KMS-11 (cell line): ENCODE measurements at regions not wholly inside any gene's neighbourhood (a gene's known extent, or its start where the extent isn't known, plus 50 kb on each side); places are given as distances from the start of the nearest gene placed in this dataset.

Experiments
- H2AFZ ChIP-seq: fragments of 200-600 bp; sonication (generic); 2 replicates; pipeline ENCODE4 v1.6.1; 2016; ENCODE audit warnings: antibody characterized with exemption, mixed run types, low read depth
- H3K27ac ChIP-seq: fragments of 200-600 bp; sonication (generic); 2 replicates; pipeline ENCODE4 v1.6.1; 2016; ENCODE audit warnings: mild to moderate bottlenecking, mixed run types
- H3K27me3 ChIP-seq: fragments of 200-600 bp; sonication (generic); 2 replicates; pipeline ENCODE4 v1.6.1; 2017; ENCODE audit warnings: mild to moderate bottlenecking, low read depth, mixed run types, moderate library complexity; ENCODE audit not compliant: insufficient read depth
- H3K36me3 ChIP-seq: fragments of 200-600 bp; sonication (generic); 2 replicates; pipeline ENCODE4 v1.6.1; 2017; ENCODE audit warnings: mild to moderate bottlenecking, mixed run types; ENCODE audit not compliant: insufficient read depth
- H3K4me1 ChIP-seq: fragments of 200-600 bp; sonication (generic); 2 replicates; pipeline ENCODE4 v1.6.1; 2016; ENCODE audit warnings: mild to moderate bottlenecking, low read depth, mixed run types; ENCODE audit not compliant: poor library complexity, severe bottlenecking
- H3K4me2 ChIP-seq: fragments of 200-600 bp; sonication (generic); 2 replicates; pipeline ENCODE4 v1.7.0; 2016; ENCODE audit warnings: mild to moderate bottlenecking, mixed run types
- H3K4me3 ChIP-seq: fragments of 200-600 bp; sonication (generic); IDR thresholded peaks from 2 replicates; pipeline ENCODE4 v1.6.1; 2017; ENCODE audit warnings: low read depth, low read length, mixed read lengths; ENCODE audit not compliant: insufficient read depth
- H3K79me2 ChIP-seq: fragments of 200-600 bp; sonication (generic); 2 replicates; pipeline ENCODE4 v1.6.1; 2016; ENCODE audit warnings: low read depth, mixed run types; ENCODE audit not compliant: insufficient read depth
- H3K9ac ChIP-seq: fragments of 200-600 bp; sonication (generic); 2 replicates; pipeline ENCODE4 v1.6.1; 2016; ENCODE audit warnings: mild to moderate bottlenecking, mixed run types
- H4K20me1 ChIP-seq: fragments of 200-600 bp; sonication (generic); 2 replicates; pipeline ENCODE4 v1.6.1; 2016; ENCODE audit warnings: mild to moderate bottlenecking, mixed run types; ENCODE audit not compliant: insufficient read depth
- TF ChIP-seq, protein P1 (sequence below): fragments of 200-600 bp; sonication (generic); conservative IDR thresholded peaks from 2 replicates; pipeline ENCODE4 v1.6.1; 2017; ENCODE audit warnings: low read depth, mild to moderate bottlenecking, antibody characterized with exemption, low read length, moderate library complexity, mixed read lengths

- Histone ChIP-seq H3K4me3 (no peak overlapping the region), H2AFZ (no peak overlapping the region), H3K79me2 (no peaks in the 10 kb centered on the region), H3K4me2 (no peak overlapping the region), H3K27ac (no peak overlapping the region), H3K4me1 (no peaks in the 10 kb centered on the region), H3K27me3 (no peaks in the 10 kb centered on the region), H3K9ac (no peak overlapping the region), H3K36me3 (no peaks in the 10 kb centered on the region), H4K20me1 (no peaks in the 10 kb centered on the region)
- TF ChIP-seq, protein P1, sequence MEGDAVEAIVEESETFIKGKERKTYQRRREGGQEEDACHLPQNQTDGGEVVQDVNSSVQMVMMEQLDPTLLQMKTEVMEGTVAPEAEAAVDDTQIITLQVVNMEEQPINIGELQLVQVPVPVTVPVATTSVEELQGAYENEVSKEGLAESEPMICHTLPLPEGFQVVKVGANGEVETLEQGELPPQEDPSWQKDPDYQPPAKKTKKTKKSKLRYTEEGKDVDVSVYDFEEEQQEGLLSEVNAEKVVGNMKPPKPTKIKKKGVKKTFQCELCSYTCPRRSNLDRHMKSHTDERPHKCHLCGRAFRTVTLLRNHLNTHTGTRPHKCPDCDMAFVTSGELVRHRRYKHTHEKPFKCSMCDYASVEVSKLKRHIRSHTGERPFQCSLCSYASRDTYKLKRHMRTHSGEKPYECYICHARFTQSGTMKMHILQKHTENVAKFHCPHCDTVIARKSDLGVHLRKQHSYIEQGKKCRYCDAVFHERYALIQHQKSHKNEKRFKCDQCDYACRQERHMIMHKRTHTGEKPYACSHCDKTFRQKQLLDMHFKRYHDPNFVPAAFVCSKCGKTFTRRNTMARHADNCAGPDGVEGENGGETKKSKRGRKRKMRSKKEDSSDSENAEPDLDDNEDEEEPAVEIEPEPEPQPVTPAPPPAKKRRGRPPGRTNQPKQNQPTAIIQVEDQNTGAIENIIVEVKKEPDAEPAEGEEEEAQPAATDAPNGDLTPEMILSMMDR: no peak
Observed at GRCh38 chr6:82419132-82419581, 55.5 kb downstream of the TPBG start.

- no peak overlapping the region for H3K9ac ChIP-seq
- no peak overlapping the region for H3K4me2 ChIP-seq
- TF ChIP-seq, protein P1: no peak
- no peaks in the 10 kb centered on the region for H4K20me1 ChIP-seq
- H3K36me3 ChIP-seq: no peaks in the 10 kb centered on the region
- no peak overlapping the region for H3K4me3 ChIP-seq
- no peak overlapping the region for H2AFZ ChIP-seq
- no peaks in the 10 kb centered on the region for H3K27me3 ChIP-seq
- H3K79me2 ChIP-seq: no peaks in the 10 kb centered on the region
- H3K4me1 ChIP-seq: no peaks in the 10 kb centered on the region
- no peak overlapping the region for H3K27ac ChIP-seq
Observed at GRCh38 chr6:82419859-82420258, 56.2 kb downstream of the TPBG start.

- no peaks in the 10 kb centered on the region for H3K79me2 ChIP-seq
- no peak overlapping the region for H3K9ac ChIP-seq
Observed at GRCh38 chr6:82430611-82431010, 67.0 kb downstream of the TPBG start.

DNA sequence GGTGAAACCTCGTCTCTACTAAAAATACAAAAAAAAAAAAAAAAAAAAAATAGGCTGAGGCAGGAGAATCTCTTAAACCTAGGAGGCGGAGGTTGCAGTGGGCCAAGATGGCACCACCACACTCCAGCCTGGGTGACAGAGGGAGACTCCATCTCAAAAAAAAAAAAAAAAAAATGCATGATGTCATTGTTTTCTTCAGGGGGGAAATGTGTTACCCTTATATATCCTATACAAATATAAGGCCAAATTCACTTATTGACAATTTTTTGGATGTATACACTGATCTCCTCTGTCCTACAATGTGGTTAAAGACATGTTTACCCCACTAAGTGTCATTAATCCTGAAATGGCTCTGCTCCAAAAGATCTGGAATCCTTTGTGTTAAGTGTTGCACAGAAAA is 73.1 kb downstream of the TPBG start:
- Histone ChIP-seq H3K9ac (no peak overlapping the region), H3K4me2 (no peak overlapping the region)
- TF ChIP-seq, protein P1: no peak

More at GRCh38 chr6:82430611-82431010, 67.0 kb downstream of the TPBG start:
- H2AFZ ChIP-seq: no peak overlapping the region
- H3K4me2 ChIP-seq: no peak overlapping the region
- H3K4me3 ChIP-seq: no peak overlapping the region
- H3K36me3 ChIP-seq: no peaks in the 10 kb centered on the region
- no peaks in the 10 kb centered on the region for H3K4me1 ChIP-seq
- TF ChIP-seq, protein P1: no peak
- H3K27ac ChIP-seq: no peak overlapping the region
- H3K27me3 ChIP-seq: no peaks in the 10 kb centered on the region
- no peaks in the 10 kb centered on the region for H4K20me1 ChIP-seq

More for the DNA sequence above, 73.1 kb downstream of the TPBG start:
- no peaks in the 10 kb centered on the region for H3K36me3 ChIP-seq
- H3K79me2 ChIP-seq: no peaks in the 10 kb centered on the region
- no peaks in the 10 kb centered on the region for H3K4me1 ChIP-seq
- H3K4me3 ChIP-seq: no peak overlapping the region
- H3K27ac ChIP-seq: no peak overlapping the region
- no peak overlapping the region for H2AFZ ChIP-seq
- no peaks in the 10 kb centered on the region for H4K20me1 ChIP-seq
- H3K27me3 ChIP-seq: no peaks in the 10 kb centered on the region
